Ishikawa (cell line): ENCODE measurements at regions not wholly inside any gene's neighbourhood (a gene's known extent, or its start where the extent isn't known, plus 50 kb on each side); places are given as distances from the start of the nearest gene placed in this dataset.

Source experiments
- CEBPB ChIP-seq: IDR thresholded peaks from 2 replicates; pipeline ENCODE4 v1.6.1; 2012
- EGR1 ChIP-seq: IDR thresholded peaks from 2 replicates; pipeline ENCODE4 v1.6.1; 2012
- EP300 ChIP-seq: IDR thresholded peaks from 2 replicates; pipeline ENCODE4 v1.6.1; 2012; ENCODE audit warnings: borderline replicate concordance
- FOXM1 ChIP-seq: IDR thresholded peaks from 2 replicates; pipeline ENCODE4 v1.6.1; 2012; ENCODE audit warnings: low read depth, borderline replicate concordance
- NFIC ChIP-seq: IDR thresholded peaks from 2 replicates; pipeline ENCODE4 v1.6.1; 2012
- RAD21 ChIP-seq: IDR thresholded peaks from 2 replicates; pipeline ENCODE4 v1.6.1; 2012; ENCODE audit warnings: low read depth
- TAF1 ChIP-seq: IDR thresholded peaks from 2 replicates; pipeline ENCODE4 v1.6.1; 2012; ENCODE audit warnings: low read depth, mild to moderate bottlenecking
- TCF12 ChIP-seq: IDR thresholded peaks from 2 replicates; pipeline ENCODE4 v1.6.1; 2012; ENCODE audit warnings: low read depth
- TEAD4 ChIP-seq: IDR thresholded peaks from 2 replicates; pipeline ENCODE4 v1.6.1; 2012
- YY1 ChIP-seq: IDR thresholded peaks from 2 replicates; pipeline ENCODE4 v1.6.1; 2012; ENCODE audit warnings: low read depth
- ZBTB7A ChIP-seq: IDR thresholded peaks from 2 replicates; pipeline ENCODE4 v1.6.1; 2012; ENCODE audit warnings: low read depth
- TF ChIP-seq, protein P1 (sequence below): IDR thresholded peaks from 2 replicates; pipeline ENCODE4 v1.6.1; 2012; ENCODE audit warnings: low read depth, mild to moderate bottlenecking
- TF ChIP-seq, protein P2 (sequence below): IDR thresholded peaks from 2 replicates; pipeline ENCODE4 v1.6.1; 2012

DNA sequence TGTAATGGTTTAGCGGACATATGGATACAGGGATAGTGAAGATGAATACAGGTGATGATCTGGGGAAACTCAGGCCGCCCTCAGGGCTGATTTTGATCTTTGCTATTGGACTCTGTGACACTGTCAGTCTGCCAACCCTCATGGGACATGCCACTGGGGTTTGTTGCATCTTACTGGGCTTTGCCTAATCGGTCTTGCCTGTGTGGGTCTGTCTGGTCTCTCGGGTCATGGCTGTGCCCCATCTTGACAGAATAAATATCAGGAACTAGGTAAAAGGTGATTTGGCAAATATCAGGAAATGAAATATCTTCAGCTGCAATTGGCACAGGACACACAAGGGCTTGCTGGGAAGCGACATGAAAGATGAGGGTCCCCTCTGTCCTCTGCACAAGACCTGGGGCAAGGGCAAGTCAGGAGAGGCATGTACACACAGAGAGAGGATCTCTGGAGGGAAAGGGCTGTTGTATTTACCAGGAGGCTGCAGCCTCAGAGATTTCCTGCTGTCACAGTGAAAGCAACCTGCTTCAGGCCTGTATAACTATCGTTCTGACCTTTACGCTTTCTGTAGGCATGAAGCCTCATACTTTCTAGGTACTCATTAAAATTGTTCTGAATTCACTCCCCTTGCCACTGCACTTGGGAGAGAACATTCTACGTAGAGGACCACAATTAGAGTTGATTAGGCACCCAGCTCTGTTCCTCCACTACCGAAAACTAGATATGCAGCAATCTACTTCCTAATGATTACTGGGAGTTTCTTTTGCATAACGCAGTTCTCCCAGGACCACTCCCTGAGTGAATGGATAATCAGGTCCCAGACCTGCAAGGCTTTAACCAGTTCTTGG is 52.0 kb upstream of the GADD45A start:
- TF ChIP-seq TEAD4 (no peak), EP300 (no peak), CEBPB (no peak), NFIC (no peak), EGR1 (no peak), ZBTB7A (no peak), RAD21 (no peak), YY1 (no peak), TAF1 (no peak), TCF12 (no peak), FOXM1 (no peak)
- TF ChIP-seq, protein P1, sequence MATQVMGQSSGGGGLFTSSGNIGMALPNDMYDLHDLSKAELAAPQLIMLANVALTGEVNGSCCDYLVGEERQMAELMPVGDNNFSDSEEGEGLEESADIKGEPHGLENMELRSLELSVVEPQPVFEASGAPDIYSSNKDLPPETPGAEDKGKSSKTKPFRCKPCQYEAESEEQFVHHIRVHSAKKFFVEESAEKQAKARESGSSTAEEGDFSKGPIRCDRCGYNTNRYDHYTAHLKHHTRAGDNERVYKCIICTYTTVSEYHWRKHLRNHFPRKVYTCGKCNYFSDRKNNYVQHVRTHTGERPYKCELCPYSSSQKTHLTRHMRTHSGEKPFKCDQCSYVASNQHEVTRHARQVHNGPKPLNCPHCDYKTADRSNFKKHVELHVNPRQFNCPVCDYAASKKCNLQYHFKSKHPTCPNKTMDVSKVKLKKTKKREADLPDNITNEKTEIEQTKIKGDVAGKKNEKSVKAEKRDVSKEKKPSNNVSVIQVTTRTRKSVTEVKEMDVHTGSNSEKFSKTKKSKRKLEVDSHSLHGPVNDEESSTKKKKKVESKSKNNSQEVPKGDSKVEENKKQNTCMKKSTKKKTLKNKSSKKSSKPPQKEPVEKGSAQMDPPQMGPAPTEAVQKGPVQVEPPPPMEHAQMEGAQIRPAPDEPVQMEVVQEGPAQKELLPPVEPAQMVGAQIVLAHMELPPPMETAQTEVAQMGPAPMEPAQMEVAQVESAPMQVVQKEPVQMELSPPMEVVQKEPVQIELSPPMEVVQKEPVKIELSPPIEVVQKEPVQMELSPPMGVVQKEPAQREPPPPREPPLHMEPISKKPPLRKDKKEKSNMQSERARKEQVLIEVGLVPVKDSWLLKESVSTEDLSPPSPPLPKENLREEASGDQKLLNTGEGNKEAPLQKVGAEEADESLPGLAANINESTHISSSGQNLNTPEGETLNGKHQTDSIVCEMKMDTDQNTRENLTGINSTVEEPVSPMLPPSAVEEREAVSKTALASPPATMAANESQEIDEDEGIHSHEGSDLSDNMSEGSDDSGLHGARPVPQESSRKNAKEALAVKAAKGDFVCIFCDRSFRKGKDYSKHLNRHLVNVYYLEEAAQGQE: no peak
- TF ChIP-seq, protein P2, sequence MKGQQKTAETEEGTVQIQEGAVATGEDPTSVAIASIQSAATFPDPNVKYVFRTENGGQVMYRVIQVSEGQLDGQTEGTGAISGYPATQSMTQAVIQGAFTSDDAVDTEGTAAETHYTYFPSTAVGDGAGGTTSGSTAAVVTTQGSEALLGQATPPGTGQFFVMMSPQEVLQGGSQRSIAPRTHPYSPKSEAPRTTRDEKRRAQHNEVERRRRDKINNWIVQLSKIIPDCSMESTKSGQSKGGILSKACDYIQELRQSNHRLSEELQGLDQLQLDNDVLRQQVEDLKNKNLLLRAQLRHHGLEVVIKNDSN: no peak
